HCT116 (cell line): ENCODE measurements at regions not wholly inside any gene's neighbourhood (a gene's known extent, or its start where the extent isn't known, plus 50 kb on each side); places are given as distances from the start of the nearest gene placed in this dataset.

ENCODE experiments used
- ATAC-seq: fragments of 200-7000 bp; cut with Tn5 transposase; 2 replicates; pipeline ENCODE4 v1.9.1; 2020; ENCODE audit warnings: mild to moderate bottlenecking, moderate library complexity
- BruUV-seq: library from RNA; stranded (reverse); fragments of 400-500 nt; replicated peaks from 2 replicates; lab custom pipeline; 2021; lab: Mats Ljungman, UMichigan
- CTCF ChIA-PET: fragments of 300-600 bp; sonication (Branson Sonifier 250); formaldehyde crosslinking; loops from one replicate; lab custom pipeline; 2021; ENCODE audit warnings: antibody characterized with exemption; lab: Charles Lee
- POLR2A ChIA-PET: fragments of 300-600, 350-600 bp; sonication (Branson Sonifier 250); formaldehyde crosslinking; loops from one replicate; lab custom pipeline; 2021; ENCODE audit warnings: antibody characterized with exemption; lab: Charles Lee
- RAD21 ChIA-PET, 2 experiments: fragments of 300-600 bp; sonication (Branson Sonifier 250); formaldehyde crosslinking; loops; one replicate each; lab custom pipeline; 2023; ENCODE audit warnings: low total read pairs in 2 of 2; ENCODE audit not compliant: uncharacterized antibody in 2 of 2, unreplicated experiment in 2 of 2, low non-redundant PET in 1 of 2; lab: Charles Lee
- DNase-seq: peaks from one replicate; pipeline ENCODE4 v3.0.0-alpha.2; 2010; ENCODE audit warnings: low read depth, low spot score
- H2AFZ ChIP-seq: fragments of 200-600 bp; shearing (Covaris generic), sonication (generic); 2 replicates; pipeline ENCODE4 v1.6.1; 2017; ENCODE audit warnings: low read depth, mixed run types, mixed read lengths, antibody characterized with exemption, low read length; ENCODE audit not compliant: poor library complexity, severe bottlenecking
- H3K27ac ChIP-seq: 2 replicates; pipeline ENCODE4 v1.5.1; 2012; ENCODE audit warnings: low read depth, low read length
- H3K27me3 ChIP-seq: fragments of 200-600 bp; sonication (generic); 2 replicates; pipeline ENCODE4 v1.6.1; 2016; ENCODE audit warnings: mixed run types, low read length, mixed read lengths; ENCODE audit not compliant: insufficient read depth
- H3K36me3 ChIP-seq, 2 experiments: fragments of 200-500 bp in 1 of 2; fragments of 200-600 bp in 1 of 2; sonication (Bioruptor generic) in 1 of 2; sonication (generic) in 1 of 2; 2 replicates each; pipeline versions ENCODE4 v1.5.1 to v1.6.1; 2014 to 2016; ENCODE audit warnings: low read length in 2 of 2, inconsistent platforms in 1 of 2, mixed read lengths in 1 of 2, mixed run types in 1 of 2; ENCODE audit not compliant: insufficient read depth in 2 of 2, control insufficient read depth in 1 of 2
- H3K4me1 ChIP-seq, 2 experiments: fragments of 200-600 bp in 1 of 2; sonication (generic) in 1 of 2; 2 replicates each; pipeline versions ENCODE4 v1.5.1 to v1.6.1; 2012 to 2017; ENCODE audit warnings: low read length in 2 of 2, inconsistent platforms in 1 of 2, mild to moderate bottlenecking in 1 of 2, mixed read lengths in 1 of 2, mixed run types in 1 of 2, moderate library complexity in 1 of 2; ENCODE audit not compliant: insufficient read depth in 2 of 2, control insufficient read depth in 1 of 2
- H3K4me2 ChIP-seq: fragments of 200-600 bp; sonication (generic); 2 replicates; pipeline ENCODE4 v1.6.1; 2017; ENCODE audit warnings: mixed run types, low read length, mixed read lengths
- H3K4me3 ChIP-seq, 2 experiments: fragments of 200-600 bp in 1 of 2; sonication (generic) in 1 of 2; replicated peaks in 1 of 2; 2 replicates each; pipeline ENCODE4 v1.5.1; 2011 to 2016; ENCODE audit warnings: low read length in 2 of 2, control low read depth in 1 of 2, low read depth in 1 of 2, mild to moderate bottlenecking in 1 of 2, mixed read lengths in 1 of 2, mixed run types in 1 of 2
- H3K79me2 ChIP-seq: fragments of 200-600 bp; sonication (generic); 2 replicates; pipeline ENCODE4 v1.6.1; 2017; ENCODE audit warnings: mild to moderate bottlenecking, mixed run types, low read length, moderate library complexity, mixed read lengths; ENCODE audit not compliant: insufficient read depth
- H3K9ac ChIP-seq: fragments of 200-600 bp; sonication (generic); 2 replicates; pipeline ENCODE4 v1.6.1; 2016; ENCODE audit warnings: low read length, mixed read lengths
- H3K9me2 ChIP-seq: fragments of 200-600 bp; sonication (generic), shearing (Covaris generic); 2 replicates; pipeline ENCODE4 v1.6.1; 2017; ENCODE audit warnings: mixed run types, mild to moderate bottlenecking, moderate library complexity; ENCODE audit not compliant: insufficient read depth
- H3K9me3 ChIP-seq, 2 experiments: fragments of 200-500 bp in 1 of 2; fragments of 200-600 bp in 1 of 2; sonication (Bioruptor generic) in 1 of 2; sonication (generic) in 1 of 2; 2 replicates each; pipeline ENCODE4 v1.6.1; 2014 to 2017; ENCODE audit warnings: low read length in 2 of 2, mixed read lengths in 2 of 2, inconsistent platforms in 1 of 2, low read depth in 1 of 2, mild to moderate bottlenecking in 1 of 2, mixed run types in 1 of 2, moderate library complexity in 1 of 2; ENCODE audit not compliant: control insufficient read depth in 1 of 2, insufficient read depth in 1 of 2
- H4K20me1 ChIP-seq: fragments of 200-600 bp; sonication (generic), shearing (Covaris generic); 2 replicates; pipeline ENCODE4 v1.6.1; 2017; ENCODE audit warnings: mixed run types, mild to moderate bottlenecking, moderate library complexity; ENCODE audit not compliant: insufficient read depth
- CBX3 ChIP-seq: IDR thresholded peaks from 2 replicates; pipeline ENCODE4 v1.6.1; 2012; ENCODE audit warnings: low read depth
- CEBPB ChIP-seq: IDR thresholded peaks from 2 replicates; pipeline ENCODE4 v1.6.1; 2012; ENCODE audit warnings: low read depth
- EGR1 ChIP-seq: IDR thresholded peaks from 2 replicates; pipeline ENCODE4 v1.6.1; 2012; ENCODE audit warnings: low read depth
- FOSL1 ChIP-seq: IDR thresholded peaks from 2 replicates; pipeline ENCODE4 v1.6.1; 2012; ENCODE audit warnings: low read depth
- RAD21 ChIP-seq: IDR thresholded peaks from 2 replicates; pipeline ENCODE4 v1.6.1; 2012; ENCODE audit warnings: low read depth, mild to moderate bottlenecking
- SIN3A ChIP-seq: IDR thresholded peaks from 2 replicates; pipeline ENCODE4 v1.6.1; 2012; ENCODE audit warnings: low read depth
- SP1 ChIP-seq: IDR thresholded peaks from 2 replicates; pipeline ENCODE4 v1.6.1; 2012; ENCODE audit warnings: low read depth
- intact Hi-C: fragments of 100-400 bp; cut with micrococcal nuclease; formaldehyde crosslinking; loops from 2 replicates; pipeline ENCODE4 v1.10.0; 2022
- TF ChIP-seq, protein P1 (sequence below): IDR thresholded peaks from 2 replicates; pipeline ENCODE4 v1.6.1; 2012

DNA sequence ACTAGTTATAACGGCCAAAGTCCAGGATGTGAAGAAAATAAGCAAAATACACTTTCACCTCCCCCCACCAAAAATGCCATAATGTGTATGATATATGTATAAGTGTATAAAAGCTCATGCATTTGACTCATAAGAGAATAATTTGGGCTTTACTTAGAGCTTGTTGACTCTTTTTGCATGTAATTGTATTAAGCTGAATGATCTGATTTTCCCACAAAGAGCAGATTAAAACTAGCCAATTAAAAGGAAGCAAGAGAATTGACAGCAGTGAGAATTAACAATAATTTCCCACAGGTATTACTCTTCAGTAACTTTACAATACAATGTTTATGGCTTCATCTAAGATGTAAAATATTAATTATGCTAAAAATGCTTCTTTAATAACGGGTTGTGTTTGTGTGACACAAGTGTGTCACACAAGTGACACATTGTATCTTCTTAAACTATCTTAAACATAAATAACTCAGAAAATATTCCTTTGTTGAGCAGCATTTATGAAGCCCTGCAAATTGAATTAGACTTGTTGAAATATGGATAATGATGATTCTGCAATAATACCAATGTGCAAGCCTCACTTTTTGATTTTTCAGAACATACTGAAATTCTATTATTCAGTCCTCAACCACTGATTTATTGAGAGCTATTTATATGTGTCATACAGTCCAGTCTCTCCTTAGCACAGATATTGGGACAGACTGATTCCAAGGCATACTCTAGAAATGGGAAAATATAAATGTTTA lies 134.5 kb downstream of the SLIT2 start:
- H3K4me3 ChIP-seq = no peak overlapping the region
- H3K4me1 ChIP-seq = no peaks in the 10 kb centered on the region
- ATAC-seq = no peak
- no peaks in the 10 kb centered on the region for H3K36me3 ChIP-seq
- no peaks in the 10 kb centered on the region for H4K20me1 ChIP-seq
- intact Hi-C loops = no loop called here
- no TSS peak for BruUV-seq
- peaks cover 9% of the 10 kb centered on the region for H3K27me3 ChIP-seq
- CTCF ChIA-PET = no interaction called here
- no peaks in the 10 kb centered on the region for H3K79me2 ChIP-seq
- H3K4me2 ChIP-seq = no peak overlapping the region
- RAD21 ChIA-PET = no interaction called here
- H2AFZ ChIP-seq = no peak overlapping the region
- POLR2A ChIA-PET = no interaction called here
- H3K9me3 ChIP-seq = no peaks in the 10 kb centered on the region
- no peak overlapping the region for H3K9ac ChIP-seq
- no peaks in the 10 kb centered on the region for H3K9me2 ChIP-seq
- no peak for DNase-seq
- TF ChIP-seq RAD21 (no peak), SIN3A (no peak)
- H3K27ac ChIP-seq = no peak overlapping the region

DNA sequence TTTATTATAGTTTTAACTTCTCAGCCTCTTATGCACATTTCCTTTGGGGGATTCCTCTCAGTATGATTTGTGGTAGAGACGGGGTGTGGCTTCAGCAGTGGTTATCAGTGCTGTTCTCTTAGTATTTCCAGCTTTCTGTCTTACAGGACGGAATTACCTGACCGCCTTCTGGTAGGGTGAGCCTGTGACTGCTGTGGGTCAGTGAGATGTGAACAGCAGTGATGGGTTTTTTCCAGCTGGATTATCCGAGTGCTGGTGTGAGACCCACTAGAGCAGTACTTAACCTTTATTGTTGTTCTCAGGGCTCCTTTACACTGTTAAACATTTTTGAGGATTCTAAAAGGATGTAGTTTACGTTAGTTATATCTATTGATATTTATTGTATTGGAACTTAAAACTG lies 135.2 kb downstream of the SLIT2 start:
- BruUV-seq = no TSS peak
- intact Hi-C loops = no loop called here
- no peak overlapping the region for H3K4me3 ChIP-seq
- POLR2A ChIA-PET = no interaction called here
- H3K4me1 ChIP-seq = no peaks in the 10 kb centered on the region
- no peaks in the 10 kb centered on the region for H3K9me2 ChIP-seq
- no peaks in the 10 kb centered on the region for H4K20me1 ChIP-seq
- RAD21 ChIA-PET = no interaction called here
- H3K36me3 ChIP-seq = no peaks in the 10 kb centered on the region
- H2AFZ ChIP-seq = no peak overlapping the region
- DNase-seq = no peak
- no peak for ATAC-seq
- H3K27me3 ChIP-seq = peaks cover 12% of the 10 kb centered on the region
- H3K9me3 ChIP-seq = no peaks in the 10 kb centered on the region
- H3K9ac ChIP-seq = no peak overlapping the region
- no peak overlapping the region for H3K4me2 ChIP-seq
- H3K79me2 ChIP-seq = no peaks in the 10 kb centered on the region
- CTCF ChIA-PET = no interaction called here
- H3K27ac ChIP-seq = no peak overlapping the region
- TF ChIP-seq CBX3 = no peak
- TF ChIP-seq RAD21 = no peak
- no peak for TF ChIP-seq CEBPB
- TF ChIP-seq, protein P1, sequence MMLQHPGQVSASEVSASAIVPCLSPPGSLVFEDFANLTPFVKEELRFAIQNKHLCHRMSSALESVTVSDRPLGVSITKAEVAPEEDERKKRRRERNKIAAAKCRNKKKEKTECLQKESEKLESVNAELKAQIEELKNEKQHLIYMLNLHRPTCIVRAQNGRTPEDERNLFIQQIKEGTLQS = no peak
- no peak for TF ChIP-seq EGR1
- no peak for TF ChIP-seq FOSL1
- no peak for TF ChIP-seq SP1
- TF ChIP-seq, all 23 proteins: peak for 0
